ENCODE measurements at regions not wholly inside any gene's neighbourhood (a gene's known extent, or its start where the extent isn't known, plus 50 kb on each side); places are given as distances from the start of the nearest gene placed in this dataset.
"Not testable (repeated sequence)": the region's sequence is repeated elsewhere in the genome, so short reads cannot be mapped to it uniquely, and the experiment has no call there.

GRCh38 chr20:52057133-52057532 lies 134.4 kb downstream of the ZFP64 start:
- TF ChIP-seq, protein P1, sequence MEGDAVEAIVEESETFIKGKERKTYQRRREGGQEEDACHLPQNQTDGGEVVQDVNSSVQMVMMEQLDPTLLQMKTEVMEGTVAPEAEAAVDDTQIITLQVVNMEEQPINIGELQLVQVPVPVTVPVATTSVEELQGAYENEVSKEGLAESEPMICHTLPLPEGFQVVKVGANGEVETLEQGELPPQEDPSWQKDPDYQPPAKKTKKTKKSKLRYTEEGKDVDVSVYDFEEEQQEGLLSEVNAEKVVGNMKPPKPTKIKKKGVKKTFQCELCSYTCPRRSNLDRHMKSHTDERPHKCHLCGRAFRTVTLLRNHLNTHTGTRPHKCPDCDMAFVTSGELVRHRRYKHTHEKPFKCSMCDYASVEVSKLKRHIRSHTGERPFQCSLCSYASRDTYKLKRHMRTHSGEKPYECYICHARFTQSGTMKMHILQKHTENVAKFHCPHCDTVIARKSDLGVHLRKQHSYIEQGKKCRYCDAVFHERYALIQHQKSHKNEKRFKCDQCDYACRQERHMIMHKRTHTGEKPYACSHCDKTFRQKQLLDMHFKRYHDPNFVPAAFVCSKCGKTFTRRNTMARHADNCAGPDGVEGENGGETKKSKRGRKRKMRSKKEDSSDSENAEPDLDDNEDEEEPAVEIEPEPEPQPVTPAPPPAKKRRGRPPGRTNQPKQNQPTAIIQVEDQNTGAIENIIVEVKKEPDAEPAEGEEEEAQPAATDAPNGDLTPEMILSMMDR (conservative IDR thresholded peaks at IDR 0.05) = not testable (repeated sequence)
- TF ChIP-seq ZFX (IDR thresholded peaks at IDR 0.05) = not testable (repeated sequence)

Data from C4-2B (cell line).